WTC11 (cell line): ENCODE measurements at regions not wholly inside any gene's neighbourhood (a gene's known extent, or its start where the extent isn't known, plus 50 kb on each side); places are given as distances from the start of the nearest gene placed in this dataset.

ENCODE experiments used
- ATAC-seq: fragments of 200-7000 bp; cut with Tn5 transposase; 2 replicates; pipeline ENCODE4 v1.10.0; 2021; ENCODE audit warnings: mild to moderate bottlenecking, moderate library complexity
- CTCF ChIA-PET: fragments of 300-600 bp; sonication (Branson Sonifier 250); formaldehyde crosslinking; loops from one replicate; lab custom pipeline; 2021; ENCODE audit warnings: antibody characterized with exemption; lab: Charles Lee
- POLR2A ChIA-PET: fragments of 350-600 bp; sonication (Branson Sonifier 250); formaldehyde crosslinking; loops from one replicate; lab custom pipeline; 2021; ENCODE audit warnings: antibody characterized with exemption; lab: Charles Lee
- DNase-seq: peaks from one replicate; pipeline ENCODE4 v3.0.0; 2021; ENCODE audit warnings: low spot score
- H3K27ac Mint-ChIP-seq: 2 replicates; pipeline ENCODE4 v1.8.0; 2021; ENCODE audit warnings: mixed read lengths
- H3K27me3 Mint-ChIP-seq: 2 replicates; pipeline ENCODE4 v1.8.0; 2021; ENCODE audit warnings: low read depth, mild to moderate bottlenecking, moderate library complexity, mixed read lengths
- H3K36me3 Mint-ChIP-seq: 2 replicates; pipeline ENCODE4 v1.8.0; 2021; ENCODE audit warnings: mixed read lengths
- H3K4me1 Mint-ChIP-seq: 2 replicates; pipeline ENCODE4 v1.8.0; 2022; ENCODE audit warnings: mixed read lengths
- H3K4me3 Mint-ChIP-seq: 2 replicates; pipeline ENCODE4 v1.8.0; 2021; ENCODE audit warnings: mild to moderate bottlenecking, moderate library complexity, mixed read lengths
- H3K9me3 Mint-ChIP-seq: 2 replicates; pipeline ENCODE4 v1.8.0; 2021; ENCODE audit warnings: mixed read lengths
- CBFB ChIP-seq: sonication (generic); formaldehyde crosslinking; IDR thresholded peaks from 2 replicates; pipeline ENCODE4 v1.8.1; 2022; ENCODE audit warnings: mild to moderate bottlenecking, low read depth, missing genetic modification reagents
- FOXK1 ChIP-seq: sonication (generic); formaldehyde crosslinking; IDR thresholded peaks from 2 replicates; pipeline ENCODE4 v1.8.0; 2022; ENCODE audit warnings: mild to moderate bottlenecking, moderate library complexity, missing genetic modification reagents
- KAT7 ChIP-seq: sonication (generic); formaldehyde crosslinking; IDR thresholded peaks from 2 replicates; pipeline ENCODE4 v1.8.1; 2023; ENCODE audit warnings: missing genetic modification reagents, mild to moderate bottlenecking, borderline replicate concordance
- MXD4 ChIP-seq: fragments of 250-450 bp; sonication (Bioruptor Pico); IDR thresholded peaks from 2 replicates; pipeline ENCODE4 v1.8.0; 2021; ENCODE audit warnings: mild to moderate bottlenecking, moderate library complexity, borderline replicate concordance
- OVOL2 ChIP-seq: fragments of 250-450 bp; sonication (Bioruptor Pico); IDR thresholded peaks from 2 replicates; pipeline ENCODE4 v1.9.0; 2021; ENCODE audit warnings: mild to moderate bottlenecking, borderline replicate concordance
- RORB ChIP-seq: fragments of 250-450 bp; sonication (Bioruptor Pico); IDR thresholded peaks from 2 replicates; pipeline ENCODE4 v1.9.0; 2021; ENCODE audit warnings: mild to moderate bottlenecking
- ZNF138 ChIP-seq: sonication (generic); formaldehyde crosslinking; conservative IDR thresholded peaks from 2 replicates; pipeline ENCODE4 v1.8.1; 2022; ENCODE audit warnings: mild to moderate bottlenecking, moderate library complexity, missing genetic modification reagents
- ZNF232 ChIP-seq: sonication (generic); formaldehyde crosslinking; IDR thresholded peaks from 2 replicates; pipeline ENCODE4 v1.8.0; 2022; ENCODE audit warnings: mild to moderate bottlenecking, missing genetic modification reagents
- ZNF263 ChIP-seq: sonication (generic); formaldehyde crosslinking; IDR thresholded peaks from 2 replicates; pipeline ENCODE4 v1.8.1; 2022; ENCODE audit warnings: low read depth, mild to moderate bottlenecking, moderate library complexity, missing genetic modification reagents
- TF ChIP-seq, protein P1 (sequence below): sonication (generic); formaldehyde crosslinking; IDR thresholded peaks from 2 replicates; pipeline ENCODE4 v1.8.1; 2023; ENCODE audit warnings: mild to moderate bottlenecking, missing genetic modification reagents, moderate library complexity
- TF ChIP-seq, protein P2 (sequence below): fragments of 250-450 bp; sonication (Bioruptor Pico); IDR thresholded peaks from 2 replicates; pipeline ENCODE4 v1.9.0; 2021; ENCODE audit warnings: moderate library complexity, mild to moderate bottlenecking, inconsistent platforms, borderline replicate concordance
- TF ChIP-seq, protein P3 (sequence below): sonication (generic); formaldehyde crosslinking; IDR thresholded peaks from 2 replicates; pipeline ENCODE4 v1.8.0; 2023; ENCODE audit warnings: mild to moderate bottlenecking, missing genetic modification reagents
- TF ChIP-seq, protein P4 (sequence below): sonication (generic); formaldehyde crosslinking; IDR thresholded peaks from 2 replicates; pipeline ENCODE4 v1.8.0; 2022; ENCODE audit warnings: mild to moderate bottlenecking, missing genetic modification reagents
- TF ChIP-seq, protein P5 (sequence below): fragments of 250-450 bp; sonication (Bioruptor Pico); IDR thresholded peaks from 2 replicates; pipeline ENCODE4 v1.8.0; 2021; ENCODE audit warnings: mild to moderate bottlenecking
- TF ChIP-seq, protein P6 (sequence below): sonication (generic); formaldehyde crosslinking; IDR thresholded peaks from 2 replicates; pipeline ENCODE4 v1.8.0; 2023; ENCODE audit warnings: missing genetic modification reagents, mild to moderate bottlenecking, borderline replicate concordance
- TF ChIP-seq, protein P7 (sequence below): sonication (generic); formaldehyde crosslinking; IDR thresholded peaks from 2 replicates; pipeline ENCODE4 v1.8.0; 2022; ENCODE audit warnings: mild to moderate bottlenecking, missing genetic modification reagents
- TF ChIP-seq, protein P8 (sequence below): sonication (generic); formaldehyde crosslinking; IDR thresholded peaks from 2 replicates; pipeline ENCODE4 v1.8.0; 2023; ENCODE audit warnings: missing genetic modification reagents
- TF ChIP-seq, protein P9 (sequence below): sonication (generic); formaldehyde crosslinking; IDR thresholded peaks from 2 replicates; pipeline ENCODE4 v1.8.1; 2023; ENCODE audit warnings: mild to moderate bottlenecking, missing genetic modification reagents
- TF ChIP-seq, protein P10 (sequence below): sonication (generic); formaldehyde crosslinking; IDR thresholded peaks from 2 replicates; pipeline ENCODE4 v1.8.1; 2022; ENCODE audit warnings: missing genetic modification reagents, borderline replicate concordance

DNA sequence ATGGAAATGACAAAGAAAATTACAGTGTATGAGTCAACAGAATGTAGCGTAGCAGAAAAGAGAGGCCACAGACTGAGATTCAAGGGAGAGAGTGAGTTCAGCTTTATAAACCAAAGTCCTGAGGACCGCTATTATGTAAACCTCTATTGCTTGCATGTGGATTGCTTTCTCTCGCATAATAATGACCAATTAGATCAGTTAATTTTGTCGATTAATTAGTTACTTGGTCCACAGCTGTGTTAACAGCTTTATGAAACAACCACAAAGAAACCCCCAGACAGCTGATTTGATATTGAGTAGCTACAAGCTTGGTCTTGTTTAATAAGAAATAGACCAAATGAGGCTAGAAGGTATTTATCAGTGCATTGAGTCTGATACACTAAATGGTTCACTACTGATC is 291.8 kb upstream of the ERCC4 start (continued):
- TF ChIP-seq, protein P1, sequence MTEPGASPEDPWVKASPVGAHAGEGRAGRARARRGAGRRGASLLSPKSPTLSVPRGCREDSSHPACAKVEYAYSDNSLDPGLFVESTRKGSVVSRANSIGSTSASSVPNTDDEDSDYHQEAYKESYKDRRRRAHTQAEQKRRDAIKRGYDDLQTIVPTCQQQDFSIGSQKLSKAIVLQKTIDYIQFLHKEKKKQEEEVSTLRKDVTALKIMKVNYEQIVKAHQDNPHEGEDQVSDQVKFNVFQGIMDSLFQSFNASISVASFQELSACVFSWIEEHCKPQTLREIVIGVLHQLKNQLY, result no peak
- TF ChIP-seq, all 79 proteins: peak for 0

DNA sequence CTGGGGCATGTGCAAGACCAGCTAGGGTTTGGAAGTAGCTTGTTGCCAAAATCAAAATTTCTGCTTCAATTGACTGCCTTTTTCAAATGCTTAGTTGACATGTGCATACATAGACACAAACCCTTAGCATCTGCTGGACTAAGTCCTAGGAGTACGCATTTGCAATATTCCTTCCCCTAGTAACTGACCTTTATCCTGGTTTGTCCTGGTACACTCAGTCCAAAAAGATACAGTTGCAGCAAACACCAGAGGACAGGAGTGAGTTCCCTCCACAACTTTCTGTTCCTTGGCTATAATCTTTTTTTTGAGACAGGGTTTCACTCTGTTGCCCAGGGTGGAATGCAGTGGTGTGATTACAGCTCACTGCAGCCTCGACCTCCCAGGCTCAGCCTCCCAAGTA is 290.2 kb upstream of the ERCC4 start:
- TF ChIP-seq, protein P2, sequence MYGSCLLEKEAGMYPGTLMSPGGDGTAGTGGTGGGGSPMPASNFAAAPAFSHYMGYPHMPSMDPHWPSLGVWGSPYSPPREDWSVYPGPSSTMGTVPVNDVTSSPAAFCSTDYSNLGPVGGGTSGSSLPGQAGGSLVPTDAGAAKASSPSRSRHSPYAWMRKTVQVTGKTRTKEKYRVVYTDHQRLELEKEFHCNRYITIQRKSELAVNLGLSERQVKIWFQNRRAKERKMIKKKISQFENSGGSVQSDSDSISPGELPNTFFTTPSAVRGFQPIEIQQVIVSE, result no peak
- TF ChIP-seq CBFB (CRISPR knock-in tag) (no peak), OVOL2 (CRISPR knock-in tag) (no peak), KAT7 (CRISPR knock-in tag) (no peak), FOXK1 (CRISPR knock-in tag) (no peak), ZNF263 (CRISPR knock-in tag) (no peak), ZNF138 (CRISPR knock-in tag) (no peak), ZNF232 (no peak), MXD4 (CRISPR knock-in tag) (no peak), RORB (CRISPR knock-in tag) (no peak)
- TF ChIP-seq, protein P1, result no peak
- TF ChIP-seq, protein P3, sequence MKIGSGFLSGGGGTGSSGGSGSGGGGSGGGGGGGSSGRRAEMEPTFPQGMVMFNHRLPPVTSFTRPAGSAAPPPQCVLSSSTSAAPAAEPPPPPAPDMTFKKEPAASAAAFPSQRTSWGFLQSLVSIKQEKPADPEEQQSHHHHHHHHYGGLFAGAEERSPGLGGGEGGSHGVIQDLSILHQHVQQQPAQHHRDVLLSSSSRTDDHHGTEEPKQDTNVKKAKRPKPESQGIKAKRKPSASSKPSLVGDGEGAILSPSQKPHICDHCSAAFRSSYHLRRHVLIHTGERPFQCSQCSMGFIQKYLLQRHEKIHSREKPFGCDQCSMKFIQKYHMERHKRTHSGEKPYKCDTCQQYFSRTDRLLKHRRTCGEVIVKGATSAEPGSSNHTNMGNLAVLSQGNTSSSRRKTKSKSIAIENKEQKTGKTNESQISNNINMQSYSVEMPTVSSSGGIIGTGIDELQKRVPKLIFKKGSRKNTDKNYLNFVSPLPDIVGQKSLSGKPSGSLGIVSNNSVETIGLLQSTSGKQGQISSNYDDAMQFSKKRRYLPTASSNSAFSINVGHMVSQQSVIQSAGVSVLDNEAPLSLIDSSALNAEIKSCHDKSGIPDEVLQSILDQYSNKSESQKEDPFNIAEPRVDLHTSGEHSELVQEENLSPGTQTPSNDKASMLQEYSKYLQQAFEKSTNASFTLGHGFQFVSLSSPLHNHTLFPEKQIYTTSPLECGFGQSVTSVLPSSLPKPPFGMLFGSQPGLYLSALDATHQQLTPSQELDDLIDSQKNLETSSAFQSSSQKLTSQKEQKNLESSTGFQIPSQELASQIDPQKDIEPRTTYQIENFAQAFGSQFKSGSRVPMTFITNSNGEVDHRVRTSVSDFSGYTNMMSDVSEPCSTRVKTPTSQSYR (CRISPR knock-in tag), result no peak
- TF ChIP-seq, protein P4, sequence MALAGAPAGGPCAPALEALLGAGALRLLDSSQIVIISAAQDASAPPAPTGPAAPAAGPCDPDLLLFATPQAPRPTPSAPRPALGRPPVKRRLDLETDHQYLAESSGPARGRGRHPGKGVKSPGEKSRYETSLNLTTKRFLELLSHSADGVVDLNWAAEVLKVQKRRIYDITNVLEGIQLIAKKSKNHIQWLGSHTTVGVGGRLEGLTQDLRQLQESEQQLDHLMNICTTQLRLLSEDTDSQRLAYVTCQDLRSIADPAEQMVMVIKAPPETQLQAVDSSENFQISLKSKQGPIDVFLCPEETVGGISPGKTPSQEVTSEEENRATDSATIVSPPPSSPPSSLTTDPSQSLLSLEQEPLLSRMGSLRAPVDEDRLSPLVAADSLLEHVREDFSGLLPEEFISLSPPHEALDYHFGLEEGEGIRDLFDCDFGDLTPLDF (CRISPR knock-in tag), result no peak
- TF ChIP-seq, protein P5, sequence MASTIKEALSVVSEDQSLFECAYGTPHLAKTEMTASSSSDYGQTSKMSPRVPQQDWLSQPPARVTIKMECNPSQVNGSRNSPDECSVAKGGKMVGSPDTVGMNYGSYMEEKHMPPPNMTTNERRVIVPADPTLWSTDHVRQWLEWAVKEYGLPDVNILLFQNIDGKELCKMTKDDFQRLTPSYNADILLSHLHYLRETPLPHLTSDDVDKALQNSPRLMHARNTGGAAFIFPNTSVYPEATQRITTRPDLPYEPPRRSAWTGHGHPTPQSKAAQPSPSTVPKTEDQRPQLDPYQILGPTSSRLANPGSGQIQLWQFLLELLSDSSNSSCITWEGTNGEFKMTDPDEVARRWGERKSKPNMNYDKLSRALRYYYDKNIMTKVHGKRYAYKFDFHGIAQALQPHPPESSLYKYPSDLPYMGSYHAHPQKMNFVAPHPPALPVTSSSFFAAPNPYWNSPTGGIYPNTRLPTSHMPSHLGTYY (CRISPR knock-in tag), result no peak
- TF ChIP-seq, protein P6, sequence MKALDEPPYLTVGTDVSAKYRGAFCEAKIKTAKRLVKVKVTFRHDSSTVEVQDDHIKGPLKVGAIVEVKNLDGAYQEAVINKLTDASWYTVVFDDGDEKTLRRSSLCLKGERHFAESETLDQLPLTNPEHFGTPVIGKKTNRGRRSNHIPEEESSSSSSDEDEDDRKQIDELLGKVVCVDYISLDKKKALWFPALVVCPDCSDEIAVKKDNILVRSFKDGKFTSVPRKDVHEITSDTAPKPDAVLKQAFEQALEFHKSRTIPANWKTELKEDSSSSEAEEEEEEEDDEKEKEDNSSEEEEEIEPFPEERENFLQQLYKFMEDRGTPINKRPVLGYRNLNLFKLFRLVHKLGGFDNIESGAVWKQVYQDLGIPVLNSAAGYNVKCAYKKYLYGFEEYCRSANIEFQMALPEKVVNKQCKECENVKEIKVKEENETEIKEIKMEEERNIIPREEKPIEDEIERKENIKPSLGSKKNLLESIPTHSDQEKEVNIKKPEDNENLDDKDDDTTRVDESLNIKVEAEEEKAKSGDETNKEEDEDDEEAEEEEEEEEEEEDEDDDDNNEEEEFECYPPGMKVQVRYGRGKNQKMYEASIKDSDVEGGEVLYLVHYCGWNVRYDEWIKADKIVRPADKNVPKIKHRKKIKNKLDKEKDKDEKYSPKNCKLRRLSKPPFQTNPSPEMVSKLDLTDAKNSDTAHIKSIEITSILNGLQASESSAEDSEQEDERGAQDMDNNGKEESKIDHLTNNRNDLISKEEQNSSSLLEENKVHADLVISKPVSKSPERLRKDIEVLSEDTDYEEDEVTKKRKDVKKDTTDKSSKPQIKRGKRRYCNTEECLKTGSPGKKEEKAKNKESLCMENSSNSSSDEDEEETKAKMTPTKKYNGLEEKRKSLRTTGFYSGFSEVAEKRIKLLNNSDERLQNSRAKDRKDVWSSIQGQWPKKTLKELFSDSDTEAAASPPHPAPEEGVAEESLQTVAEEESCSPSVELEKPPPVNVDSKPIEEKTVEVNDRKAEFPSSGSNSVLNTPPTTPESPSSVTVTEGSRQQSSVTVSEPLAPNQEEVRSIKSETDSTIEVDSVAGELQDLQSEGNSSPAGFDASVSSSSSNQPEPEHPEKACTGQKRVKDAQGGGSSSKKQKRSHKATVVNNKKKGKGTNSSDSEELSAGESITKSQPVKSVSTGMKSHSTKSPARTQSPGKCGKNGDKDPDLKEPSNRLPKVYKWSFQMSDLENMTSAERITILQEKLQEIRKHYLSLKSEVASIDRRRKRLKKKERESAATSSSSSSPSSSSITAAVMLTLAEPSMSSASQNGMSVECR (CRISPR knock-in tag), result no peak
- TF ChIP-seq, protein P7, sequence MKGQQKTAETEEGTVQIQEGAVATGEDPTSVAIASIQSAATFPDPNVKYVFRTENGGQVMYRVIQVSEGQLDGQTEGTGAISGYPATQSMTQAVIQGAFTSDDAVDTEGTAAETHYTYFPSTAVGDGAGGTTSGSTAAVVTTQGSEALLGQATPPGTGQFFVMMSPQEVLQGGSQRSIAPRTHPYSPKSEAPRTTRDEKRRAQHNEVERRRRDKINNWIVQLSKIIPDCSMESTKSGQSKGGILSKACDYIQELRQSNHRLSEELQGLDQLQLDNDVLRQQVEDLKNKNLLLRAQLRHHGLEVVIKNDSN (CRISPR knock-in tag), result no peak
- TF ChIP-seq, protein P8, sequence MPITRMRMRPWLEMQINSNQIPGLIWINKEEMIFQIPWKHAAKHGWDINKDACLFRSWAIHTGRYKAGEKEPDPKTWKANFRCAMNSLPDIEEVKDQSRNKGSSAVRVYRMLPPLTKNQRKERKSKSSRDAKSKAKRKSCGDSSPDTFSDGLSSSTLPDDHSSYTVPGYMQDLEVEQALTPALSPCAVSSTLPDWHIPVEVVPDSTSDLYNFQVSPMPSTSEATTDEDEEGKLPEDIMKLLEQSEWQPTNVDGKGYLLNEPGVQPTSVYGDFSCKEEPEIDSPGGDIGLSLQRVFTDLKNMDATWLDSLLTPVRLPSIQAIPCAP, result no peak
- TF ChIP-seq, protein P9, sequence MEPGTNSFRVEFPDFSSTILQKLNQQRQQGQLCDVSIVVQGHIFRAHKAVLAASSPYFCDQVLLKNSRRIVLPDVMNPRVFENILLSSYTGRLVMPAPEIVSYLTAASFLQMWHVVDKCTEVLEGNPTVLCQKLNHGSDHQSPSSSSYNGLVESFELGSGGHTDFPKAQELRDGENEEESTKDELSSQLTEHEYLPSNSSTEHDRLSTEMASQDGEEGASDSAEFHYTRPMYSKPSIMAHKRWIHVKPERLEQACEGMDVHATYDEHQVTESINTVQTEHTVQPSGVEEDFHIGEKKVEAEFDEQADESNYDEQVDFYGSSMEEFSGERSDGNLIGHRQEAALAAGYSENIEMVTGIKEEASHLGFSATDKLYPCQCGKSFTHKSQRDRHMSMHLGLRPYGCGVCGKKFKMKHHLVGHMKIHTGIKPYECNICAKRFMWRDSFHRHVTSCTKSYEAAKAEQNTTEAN (CRISPR knock-in tag), result no peak
- TF ChIP-seq, protein P10, sequence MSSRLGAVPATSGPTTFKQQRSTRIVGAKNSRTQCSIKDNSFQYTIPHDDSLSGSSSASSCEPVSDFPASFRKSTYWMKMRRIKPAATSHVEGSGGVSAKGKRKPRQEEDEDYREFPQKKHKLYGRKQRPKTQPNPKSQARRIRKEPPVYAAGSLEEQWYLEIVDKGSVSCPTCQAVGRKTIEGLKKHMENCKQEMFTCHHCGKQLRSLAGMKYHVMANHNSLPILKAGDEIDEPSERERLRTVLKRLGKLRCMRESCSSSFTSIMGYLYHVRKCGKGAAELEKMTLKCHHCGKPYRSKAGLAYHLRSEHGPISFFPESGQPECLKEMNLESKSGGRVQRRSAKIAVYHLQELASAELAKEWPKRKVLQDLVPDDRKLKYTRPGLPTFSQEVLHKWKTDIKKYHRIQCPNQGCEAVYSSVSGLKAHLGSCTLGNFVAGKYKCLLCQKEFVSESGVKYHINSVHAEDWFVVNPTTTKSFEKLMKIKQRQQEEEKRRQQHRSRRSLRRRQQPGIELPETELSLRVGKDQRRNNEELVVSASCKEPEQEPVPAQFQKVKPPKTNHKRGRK (CRISPR knock-in tag), result no peak
- ATAC-seq (no peak), DNase-seq (no peak)
- H3K27me3 Mint-ChIP-seq, result no peaks in the 10 kb centered on the region; the same call in 1 of the 2 replicates
- H3K27ac Mint-ChIP-seq, result no peak overlapping the region
- peaks cover 13% of the 10 kb centered on the region for H3K9me3 Mint-ChIP-seq
- peaks cover 52% of the 10 kb centered on the region for H3K4me1 Mint-ChIP-seq
- H3K4me3 Mint-ChIP-seq, result no peak overlapping the region
- ChIA-PET CTCF (interaction anchor here (0.7 kb wide), 1 partner anchor 729 kb away, joined by 3 read pairs; no protein-coding TSS in a partner anchor), POLR2A (no interaction called here)
- peaks cover 11% of the 10 kb centered on the region for H3K36me3 Mint-ChIP-seq
